Glutamatergic neuron (in vitro differentiated cells): ENCODE measurements at regions not wholly inside any gene's neighbourhood (a gene's known extent, or its start where the extent isn't known, plus 50 kb on each side); places are given as distances from the start of the nearest gene placed in this dataset.

Experiments
- DNase-seq: peaks from one replicate; pipeline ENCODE4 v3.0.0; 2022
- H3K27ac Mint-ChIP-seq: one replicate; pipeline ENCODE4 v1.8.0; 2020; ENCODE audit warnings: mild to moderate bottlenecking, mixed read lengths, inconsistent platforms; ENCODE audit not compliant: unreplicated experiment
- H3K27me3 Mint-ChIP-seq: one replicate; pipeline ENCODE4 v1.8.0; 2020; ENCODE audit warnings: mild to moderate bottlenecking, moderate library complexity, mixed read lengths, inconsistent platforms; ENCODE audit not compliant: unreplicated experiment
- H3K36me3 Mint-ChIP-seq: one replicate; pipeline ENCODE4 v1.8.0; 2020; ENCODE audit warnings: mild to moderate bottlenecking, mixed read lengths, inconsistent platforms; ENCODE audit not compliant: unreplicated experiment
- H3K4me1 Mint-ChIP-seq: one replicate; pipeline ENCODE4 v1.8.0; 2020; ENCODE audit warnings: mild to moderate bottlenecking, low read depth, mixed read lengths, inconsistent platforms; ENCODE audit not compliant: unreplicated experiment
- H3K4me3 Mint-ChIP-seq: one replicate; pipeline ENCODE4 v1.8.0; 2020; ENCODE audit warnings: mild to moderate bottlenecking, mixed read lengths, inconsistent platforms; ENCODE audit not compliant: unreplicated experiment
- H3K9me3 Mint-ChIP-seq: one replicate; pipeline ENCODE4 v1.8.0; 2020; ENCODE audit warnings: mild to moderate bottlenecking, moderate library complexity, mixed read lengths, inconsistent platforms; ENCODE audit not compliant: unreplicated experiment
- CTCF ChIP-seq: fragments of 200-600 bp; sonication (generic); IDR thresholded peaks from one replicate; pipeline ENCODE4 v1.5.0; 2021; ENCODE audit not compliant: partially characterized antibody, unreplicated experiment

GRCh38 chr1:87926921-87927320 is 598.2 kb downstream of the LMO4 start:
- no peak for TF ChIP-seq CTCF
- H3K4me1 Mint-ChIP-seq = no peaks in the 10 kb centered on the region
- H3K4me3 Mint-ChIP-seq = no peak overlapping the region
- H3K27ac Mint-ChIP-seq = no peak overlapping the region
- H3K36me3 Mint-ChIP-seq = no peaks in the 10 kb centered on the region
- peaks cover 4% of the 10 kb centered on the region for H3K9me3 Mint-ChIP-seq
- DNase-seq = no peak
- H3K27me3 Mint-ChIP-seq = no peaks in the 10 kb centered on the region

- Mint-ChIP-seq H3K4me3 (no peak overlapping the region), H3K27ac (no peak overlapping the region)
- DNase-seq = no peak
Measured at GRCh38 chr1:87927391-87928280, 599.0 kb downstream of the LMO4 start.

GRCh38 chr1:87928623-87929022 is 599.9 kb downstream of the LMO4 start:
- Mint-ChIP-seq H3K4me3 (no peak overlapping the region), H3K4me1 (no peaks in the 10 kb centered on the region), H3K27ac (no peak overlapping the region), H3K27me3 (no peaks in the 10 kb centered on the region), H3K36me3 (no peaks in the 10 kb centered on the region), H3K9me3 (peaks cover 4% of the 10 kb centered on the region)
- no peak for DNase-seq
- TF ChIP-seq CTCF = no peak

More at GRCh38 chr1:87927391-87928280, 599.0 kb downstream of the LMO4 start:
- Mint-ChIP-seq H3K36me3 (no peaks in the 10 kb centered on the region), H3K27me3 (no peaks in the 10 kb centered on the region), H3K4me1 (no peaks in the 10 kb centered on the region), H3K9me3 (peaks cover 4% of the 10 kb centered on the region)
- TF ChIP-seq CTCF = no peak

- Mint-ChIP-seq H3K27me3 (no peaks in the 10 kb centered on the region), H3K4me1 (no peaks in the 10 kb centered on the region), H3K27ac (no peak overlapping the region), H3K9me3 (peaks cover 4% of the 10 kb centered on the region), H3K4me3 (no peak overlapping the region), H3K36me3 (no peaks in the 10 kb centered on the region)
- no peak for DNase-seq
- TF ChIP-seq CTCF = no peak
Measured at GRCh38 chr1:87929906-87930305, 601.2 kb downstream of the LMO4 start.

GRCh38 chr1:87930796-87931195 is 602.1 kb downstream of the LMO4 start:
- Mint-ChIP-seq H3K27ac (no peak overlapping the region), H3K27me3 (no peaks in the 10 kb centered on the region), H3K4me3 (no peak overlapping the region), H3K9me3 (peaks cover 4% of the 10 kb centered on the region), H3K4me1 (no peaks in the 10 kb centered on the region), H3K36me3 (no peaks in the 10 kb centered on the region)
- DNase-seq = no peak
- no peak for TF ChIP-seq CTCF
